GM12878 (cell line): ENCODE measurements at regions not wholly inside any gene's neighbourhood (a gene's known extent, or its start where the extent isn't known, plus 50 kb on each side); places are given as distances from the start of the nearest gene placed in this dataset.

Experiments
- CHD4 ChIP-seq: fragments of 200-600 bp; sonication (generic); IDR thresholded peaks from 2 replicates; pipeline ENCODE4 v1.6.1; 2016; ENCODE audit warnings: mild to moderate bottlenecking
- CTCF ChIP-seq, 3 experiments: IDR thresholded peaks in 2 of 3; conservative IDR thresholded peaks in 1 of 3; 2 replicates each; pipeline ENCODE4 v1.5.1; 2011; ENCODE audit warnings: low read depth in 3 of 3, low read length in 3 of 3, mild to moderate bottlenecking in 3 of 3, control low read depth in 2 of 3, moderate library complexity in 2 of 3, inconsistent platforms in 1 of 3, mixed read lengths in 1 of 3; ENCODE audit not compliant: control insufficient read depth in 2 of 3, insufficient read depth in 1 of 3; ENCODE audit errors: extremely low read depth in 1 of 3
- SRF ChIP-seq, 2 experiments: IDR thresholded peaks; 2 replicates each; pipeline ENCODE4 v1.6.1; 2011; ENCODE audit warnings: low read depth in 2 of 2, low read length in 2 of 2, mild to moderate bottlenecking in 1 of 2, moderate library complexity in 1 of 2
- TCF12 ChIP-seq: IDR thresholded peaks from 2 replicates; pipeline ENCODE4 v1.6.1; 2011; ENCODE audit warnings: low read depth, mild to moderate bottlenecking, low read length

DNA sequence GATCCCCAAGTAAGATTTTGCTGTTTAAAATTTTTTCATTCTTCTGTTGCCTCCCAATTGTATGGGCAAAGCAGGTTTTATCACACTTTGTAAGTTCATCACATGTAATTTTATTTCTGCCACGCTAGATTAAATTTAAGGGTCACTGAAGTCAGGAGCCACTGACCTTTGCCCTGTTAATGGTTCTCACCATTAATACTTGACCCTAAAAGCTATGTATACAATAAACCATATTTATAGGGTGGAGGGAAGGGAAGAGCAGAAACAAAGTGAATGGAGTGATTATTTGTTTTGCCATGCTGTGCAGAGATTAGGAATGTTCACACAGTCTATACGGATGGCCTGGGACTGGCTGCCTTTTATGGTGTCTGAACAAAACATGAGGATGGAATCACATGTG, 186.7 kb downstream of the BMP2 start:
- no peak for TF ChIP-seq CHD4
- no peak for TF ChIP-seq TCF12
- TF ChIP-seq CTCF (IDR thresholded peaks at IDR 0.05 in 2 of 3, conservative IDR thresholded peaks at IDR 0.05 in 1 of 3; ENCODE audit: control insufficient read depth in 2 of 3, extremely low read depth in 1 of 3, insufficient read depth in 1 of 3, low read depth in 3 of 3, low read length in 3 of 3) = no peak
- no peak for TF ChIP-seq SRF (IDR thresholded peaks at IDR 0.05; ENCODE audit: low read depth in 2 of 2, low read length in 2 of 2)
